Suppressor macrophage treated with lipopolysaccharide for 4 hours (primary cell): ENCODE measurements at regions not wholly inside any gene's neighbourhood (a gene's known extent, or its start where the extent isn't known, plus 50 kb on each side); places are given as distances from the start of the nearest gene placed in this dataset.
A peak's percentile ranks its signal among the peaks of the same experiment; 100 is the strongest.

Experiments used
- DNase-seq: peaks from one replicate; pipeline ENCODE4 v3.0.0-alpha.2; 2020

GRCh38 chr4:123102897-123103471 is 180.6 kb upstream of the NUDT6 start:
- peak; percentile 37 for DNase-seq

- DNase-seq: no peak
Observed at GRCh38 chr4:123104310-123105025, 182.1 kb upstream of the NUDT6 start.

- DNase-seq: no peak
Observed at GRCh38 chr4:123105026-123105420, 182.6 kb upstream of the NUDT6 start.

GRCh38 chr4:123106747-123107146 is 184.3 kb upstream of the NUDT6 start:
- no peak for DNase-seq

GRCh38 chr4:123107444-123108252 is 185.3 kb upstream of the NUDT6 start:
- no peak for DNase-seq

GRCh38 chr4:123109139-123109538 is 186.7 kb upstream of the NUDT6 start:
- no peak for DNase-seq

- DNase-seq: no peak
Observed at GRCh38 chr4:123110147-123110546, 187.8 kb upstream of the NUDT6 start.

GRCh38 chr4:123110685-123111084 is 188.3 kb upstream of the NUDT6 start:
- no peak for DNase-seq

GRCh38 chr4:123113155-123113554 is 190.8 kb upstream of the NUDT6 start:
- DNase-seq: no peak

GRCh38 chr4:123114084-123114914 is 191.9 kb upstream of the NUDT6 start:
- DNase-seq: no peak

- DNase-seq: no peak
Observed at GRCh38 chr4:123114915-123115756, 192.7 kb upstream of the NUDT6 start.

- DNase-seq: no peak
Observed at GRCh38 chr4:123116412-123116811, 194.0 kb upstream of the NUDT6 start.

GRCh38 chr4:123120473-123120872 is 198.1 kb upstream of the NUDT6 start:
- no peak for DNase-seq

GRCh38 chr4:123121241-123121907 is 199.0 kb upstream of the NUDT6 start:
- no peak for DNase-seq

GRCh38 chr4:123125477-123125876 is 203.1 kb upstream of the NUDT6 start:
- no peak for DNase-seq

- peak; percentile 8 for DNase-seq
Observed at GRCh38 chr4:123127218-123127617, 204.8 kb upstream of the NUDT6 start.

- no peak for DNase-seq
Observed at GRCh38 chr4:123127875-123128274, 205.5 kb upstream of the NUDT6 start.

GRCh38 chr4:123133397-123134050 is 211.1 kb upstream of the NUDT6 start:
- no peak for DNase-seq

- DNase-seq: peak; percentile 14
Observed at GRCh38 chr4:123144616-123145015, 222.2 kb upstream of the NUDT6 start.

- DNase-seq: no peak
Observed at GRCh38 chr4:123158576-123158975, 236.2 kb upstream of the NUDT6 start.

- DNase-seq: no peak
Observed at GRCh38 chr4:123159479-123159878, 237.1 kb upstream of the NUDT6 start.
